ENCODE measurements at regions not wholly inside any gene's neighbourhood (a gene's known extent, or its start where the extent isn't known, plus 50 kb on each side); places are given as distances from the start of the nearest gene placed in this dataset.
"Not testable (repeated sequence)": the region's sequence is repeated elsewhere in the genome, so short reads cannot be mapped to it uniquely, and the experiment has no call there.

DNA sequence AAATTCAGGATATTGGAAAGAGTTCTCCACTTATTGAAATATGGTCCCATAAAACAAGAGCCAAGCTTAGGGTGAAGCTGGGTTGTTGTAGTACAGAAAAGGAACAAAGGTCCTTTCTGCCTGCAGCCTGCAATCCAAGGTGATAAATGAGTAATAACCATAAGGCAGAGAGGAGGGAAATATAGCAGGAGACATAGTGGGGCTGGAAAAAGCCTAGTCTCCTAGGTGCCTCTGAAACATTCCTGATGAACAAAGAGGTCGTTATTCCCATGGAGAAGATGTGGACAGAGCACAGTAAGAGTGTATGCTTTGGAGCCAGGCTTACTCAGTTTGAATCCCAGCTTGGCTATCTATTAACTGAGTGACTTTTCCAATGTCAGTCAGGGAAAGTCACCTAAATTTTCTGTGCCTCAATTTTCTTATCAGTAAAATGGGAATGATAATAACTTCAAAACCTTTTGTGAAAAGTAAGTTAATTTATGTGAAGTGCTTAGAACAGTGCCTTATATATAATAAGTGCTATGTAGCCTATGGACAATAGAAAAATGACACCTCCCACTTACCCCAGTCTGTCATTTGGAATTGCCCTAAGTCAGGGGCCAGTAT is 110.8 kb upstream of the GRIN3A start:
- Histone ChIP-seq H3K36me3 (no peaks in the 10 kb centered on the region), H3K4me1 (no peaks in the 10 kb centered on the region), H3K4me3 (no peak overlapping the region), H3K27me3 (no peaks in the 10 kb centered on the region), H3K9me3 (peaks cover 0 to 7% of the 10 kb centered on the region in 2 donors), H3K27ac (no peak overlapping the region)
- DNase-seq (ENCODE audit: low spot score), result no peak
- TF ChIP-seq, protein P1, sequence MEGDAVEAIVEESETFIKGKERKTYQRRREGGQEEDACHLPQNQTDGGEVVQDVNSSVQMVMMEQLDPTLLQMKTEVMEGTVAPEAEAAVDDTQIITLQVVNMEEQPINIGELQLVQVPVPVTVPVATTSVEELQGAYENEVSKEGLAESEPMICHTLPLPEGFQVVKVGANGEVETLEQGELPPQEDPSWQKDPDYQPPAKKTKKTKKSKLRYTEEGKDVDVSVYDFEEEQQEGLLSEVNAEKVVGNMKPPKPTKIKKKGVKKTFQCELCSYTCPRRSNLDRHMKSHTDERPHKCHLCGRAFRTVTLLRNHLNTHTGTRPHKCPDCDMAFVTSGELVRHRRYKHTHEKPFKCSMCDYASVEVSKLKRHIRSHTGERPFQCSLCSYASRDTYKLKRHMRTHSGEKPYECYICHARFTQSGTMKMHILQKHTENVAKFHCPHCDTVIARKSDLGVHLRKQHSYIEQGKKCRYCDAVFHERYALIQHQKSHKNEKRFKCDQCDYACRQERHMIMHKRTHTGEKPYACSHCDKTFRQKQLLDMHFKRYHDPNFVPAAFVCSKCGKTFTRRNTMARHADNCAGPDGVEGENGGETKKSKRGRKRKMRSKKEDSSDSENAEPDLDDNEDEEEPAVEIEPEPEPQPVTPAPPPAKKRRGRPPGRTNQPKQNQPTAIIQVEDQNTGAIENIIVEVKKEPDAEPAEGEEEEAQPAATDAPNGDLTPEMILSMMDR (IDR thresholded peaks at IDR 0.05), result no peak

DNA sequence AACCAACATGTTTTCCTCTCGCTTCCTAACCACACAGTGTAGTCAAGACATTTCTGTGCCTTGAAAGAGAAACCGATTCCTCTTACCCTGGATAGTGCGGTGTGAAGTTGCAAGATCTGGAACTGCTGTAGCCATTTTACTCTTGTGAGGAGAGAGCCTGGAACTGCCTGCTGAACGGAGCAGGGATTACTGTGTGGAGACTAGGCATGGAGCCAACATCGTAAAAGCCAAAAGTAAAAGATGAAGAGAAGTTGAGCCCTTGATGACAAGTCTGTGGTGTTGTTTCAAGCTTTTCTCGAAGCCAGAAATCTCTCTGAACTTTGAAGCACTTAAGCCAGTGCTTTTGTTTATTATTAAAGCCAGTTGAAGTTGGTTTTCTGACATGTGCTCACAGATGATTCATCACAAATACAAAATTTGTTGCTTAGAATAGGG is 110.1 kb upstream of the GRIN3A start:
- H3K36me3 ChIP-seq, result no peaks in the 10 kb centered on the region
- TF ChIP-seq, protein P1 (IDR thresholded peaks at IDR 0.05), result no peak
- H3K4me1 ChIP-seq, result no peaks in the 10 kb centered on the region
- no peak overlapping the region for H3K27ac ChIP-seq
- no peak overlapping the region for H3K4me3 ChIP-seq
- H3K9me3 ChIP-seq, result peaks cover 0 to 7% of the 10 kb centered on the region in 2 donors
- H3K27me3 ChIP-seq, result no peaks in the 10 kb centered on the region
- DNase-seq (ENCODE audit: low spot score), result no peak

- DNase-seq (ENCODE audit: low spot score), result no peak
- H3K27ac ChIP-seq, result no peak overlapping the region
- no peaks in the 10 kb centered on the region for H3K4me1 ChIP-seq
- no peaks in the 10 kb centered on the region for H3K9me3 ChIP-seq
- TF ChIP-seq, protein P1 (IDR thresholded peaks at IDR 0.05), result no peak
- no peaks in the 10 kb centered on the region for H3K27me3 ChIP-seq
- no peak overlapping the region for H3K4me3 ChIP-seq
- no peaks in the 10 kb centered on the region for H3K36me3 ChIP-seq
Measured at GRCh38 chr9:101846161-101846560, 107.7 kb upstream of the GRIN3A start.

DNA sequence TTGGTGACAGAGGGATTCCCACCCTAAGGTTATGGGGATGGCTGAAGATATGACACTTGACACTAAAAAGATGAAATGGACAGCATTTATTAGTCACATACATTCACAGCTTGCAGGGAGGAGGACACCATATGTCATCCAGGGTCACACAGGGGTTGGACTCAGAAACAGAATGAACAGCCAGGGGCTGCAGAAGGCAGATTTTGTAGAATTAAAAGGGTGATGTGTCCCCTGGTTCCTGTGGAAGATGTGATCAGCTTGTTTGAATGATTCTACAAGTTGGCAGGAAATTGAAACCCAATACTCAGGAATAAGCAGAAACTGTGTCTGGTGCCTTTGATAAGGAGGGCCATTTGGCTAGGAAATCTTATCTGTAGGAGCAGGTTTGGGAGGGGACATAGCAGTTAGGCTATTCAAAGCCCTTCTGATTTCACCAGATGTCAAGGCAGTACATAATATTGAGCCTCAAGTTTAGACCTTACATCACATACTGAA is 102.3 kb upstream of the GRIN3A start:
- TF ChIP-seq, protein P1 (IDR thresholded peaks at IDR 0.05), result no peak
- DNase-seq (ENCODE audit: low spot score), result no peak
- Histone ChIP-seq H3K36me3 (no peaks in the 10 kb centered on the region), H3K4me1 (no peaks in the 10 kb centered on the region), H3K27ac (no peak overlapping the region), H3K4me3 (no peak overlapping the region), H3K9me3 (no peaks in the 10 kb centered on the region), H3K27me3 (no peaks in the 10 kb centered on the region)

DNA sequence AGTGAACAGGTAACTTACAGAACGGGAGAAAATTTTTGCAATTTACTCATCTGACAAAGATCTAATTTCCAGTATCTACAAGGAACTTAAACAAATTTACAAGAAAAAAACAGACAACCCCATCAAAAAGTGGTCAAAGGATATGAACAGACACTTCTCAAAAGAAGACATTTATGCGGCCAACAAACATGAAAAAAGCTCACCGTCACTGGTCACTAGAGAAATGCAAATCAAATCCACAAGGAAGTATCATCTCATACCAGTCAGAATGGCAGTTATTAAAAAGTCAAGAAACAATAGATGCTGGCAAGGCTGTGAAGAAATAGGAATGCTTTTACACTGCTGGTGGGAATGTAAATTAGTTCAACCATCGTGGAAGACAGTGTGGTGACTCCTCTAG is 100.5 kb upstream of the GRIN3A start:
- not testable (repeated sequence) for H3K27me3 ChIP-seq; H3K36me3 ChIP-seq; DNase-seq (ENCODE audit: low spot score); H3K9me3 ChIP-seq; H3K27ac ChIP-seq; H3K4me3 ChIP-seq; H3K4me1 ChIP-seq

- no peaks in the 10 kb centered on the region for H3K27me3 ChIP-seq
- H3K27ac ChIP-seq, result no peak overlapping the region
- no peak for DNase-seq (ENCODE audit: low spot score)
- H3K36me3 ChIP-seq, result no peaks in the 10 kb centered on the region
- TF ChIP-seq, protein P1 (IDR thresholded peaks at IDR 0.05), result no peak
- no peak overlapping the region for H3K4me3 ChIP-seq
- H3K9me3 ChIP-seq, result no peaks in the 10 kb centered on the region
- no peaks in the 10 kb centered on the region for H3K4me1 ChIP-seq
Measured at GRCh38 chr9:101836021-101836420, 97.6 kb upstream of the GRIN3A start.

All from right atrium auricular region (tissue), 2 donors.